Left lung (tissue), 4 donors: ENCODE measurements at regions not wholly inside any gene's neighbourhood (a gene's known extent, or its start where the extent isn't known, plus 50 kb on each side); places are given as distances from the start of the nearest gene placed in this dataset.

Experiments
- ATAC-seq: fragments of 200-7000 bp; cut with Tn5 transposase; one replicate; pipeline ENCODE4 v1.9.1; 2020; ENCODE audit warnings: moderate library complexity
- DNase-seq, 4 donors: peaks; one replicate each; pipeline ENCODE4 v3.0.0-alpha.2; 2013 to 2020
- H3K27ac ChIP-seq, 2 donors: fragments of 200-600 bp; sonication (generic) in 1 of 2; one replicate each; pipeline versions ENCODE4 v1.5.0 to v1.8.0; 2020 to 2021
- H3K27me3 ChIP-seq, 2 donors: fragments of 200-600 bp; sonication (generic) in 1 of 2; one replicate each; pipeline versions ENCODE4 v1.5.0 to v1.8.0; 2020 to 2021
- H3K36me3 ChIP-seq, 2 donors: fragments of 200-600 bp; sonication (generic) in 1 of 2; one replicate each; pipeline versions ENCODE4 v1.5.0 to v1.8.0; 2020 to 2021
- H3K4me1 ChIP-seq, 2 donors: fragments of 200-600 bp; one replicate each; pipeline ENCODE4 v1.8.0; 2021
- H3K4me3 ChIP-seq, 2 donors: fragments of 200-600 bp; sonication (generic) in 1 of 2; one replicate each; pipeline versions ENCODE4 v1.5.0 to v1.8.0; 2020 to 2021; ENCODE audit warnings: mild to moderate bottlenecking in 1 of 2
- H3K9me3 ChIP-seq, 2 donors: fragments of 200-600 bp; sonication (generic) in 1 of 2; one replicate each; pipeline versions ENCODE4 v1.5.0 to v1.8.0; 2020 to 2021
- CTCF ChIP-seq, 2 donors: fragments of 200-600 bp; sonication (generic) in 1 of 2; IDR thresholded peaks; one replicate each; pipeline versions ENCODE4 v1.5.0 to v1.8.0; 2021; ENCODE audit warnings: antibody characterized with exemption in 2 of 2
- intact Hi-C, 2 donors: fragments of 100-400 bp; cut with DNase I; formaldehyde crosslinking; loops; one replicate each; pipeline versions ENCODE4 v1.11.2 to v1.14.2; 2022
- donor health status: DM: no; HTN: yes; CAD: no.
- donor health status: DM: no; HTN: no; CAD: no.

- no peaks in the 10 kb centered on the region for H3K9me3 ChIP-seq
- DNase-seq (no peak), ATAC-seq (no peak)
- no peaks in the 10 kb centered on the region for H3K36me3 ChIP-seq
- no peak for TF ChIP-seq CTCF (IDR thresholded peaks at IDR 0.05)
- intact Hi-C loops, result no loop called here
- H3K4me3 ChIP-seq, result no peak overlapping the region
- no peaks in the 10 kb centered on the region for H3K4me1 ChIP-seq
- H3K27ac ChIP-seq, result no peak overlapping the region
- peaks cover 3 to 20% of the 10 kb centered on the region in 2 donors for H3K27me3 ChIP-seq
Measured at GRCh38 chr14:56885825-56886224, 75.5 kb upstream of the OTX2 start.

GRCh38 chr14:56884617-56885016 is 74.3 kb upstream of the OTX2 start:
- H3K4me3 ChIP-seq, result no peak overlapping the region
- ATAC-seq, result no peak
- H3K27me3 ChIP-seq, result peaks cover 3 to 20% of the 10 kb centered on the region in 2 donors
- no peak for TF ChIP-seq CTCF (IDR thresholded peaks at IDR 0.05)
- intact Hi-C loops, result no loop called here
- H3K27ac ChIP-seq, result no peak overlapping the region
- DNase-seq, result no peak
- no peaks in the 10 kb centered on the region for H3K36me3 ChIP-seq
- H3K9me3 ChIP-seq, result no peaks in the 10 kb centered on the region
- no peaks in the 10 kb centered on the region for H3K4me1 ChIP-seq

- no peak for DNase-seq
- intact Hi-C loops, result no loop called here
- TF ChIP-seq CTCF (IDR thresholded peaks at IDR 0.05), result no peak
- H3K4me3 ChIP-seq, result no peak overlapping the region
- H3K27me3 ChIP-seq, result no peaks in the 10 kb centered on the region
- no peak for ATAC-seq
- no peaks in the 10 kb centered on the region for H3K36me3 ChIP-seq
- no peaks in the 10 kb centered on the region for H3K9me3 ChIP-seq
- H3K27ac ChIP-seq, result no peak overlapping the region
- no peaks in the 10 kb centered on the region for H3K4me1 ChIP-seq
Measured at GRCh38 chr14:56881181-56881580, 70.9 kb upstream of the OTX2 start.

GRCh38 chr14:56878766-56879165 is 68.5 kb upstream of the OTX2 start:
- Histone ChIP-seq H3K27me3 (no peaks in the 10 kb centered on the region), H3K4me3 (no peak overlapping the region), H3K27ac (no peak overlapping the region), H3K36me3 (no peaks in the 10 kb centered on the region), H3K4me1 (no peaks in the 10 kb centered on the region), H3K9me3 (no peaks in the 10 kb centered on the region)
- ATAC-seq (no peak), DNase-seq (no peak)
- intact Hi-C loops, result no loop called here
- no peak for TF ChIP-seq CTCF (IDR thresholded peaks at IDR 0.05)

GRCh38 chr14:56875104-56875675 is 64.9 kb upstream of the OTX2 start:
- DNase-seq (no peak), ATAC-seq (no peak)
- TF ChIP-seq CTCF (IDR thresholded peaks at IDR 0.05), result no peak
- no peaks in the 10 kb centered on the region for H3K36me3 ChIP-seq
- no peaks in the 10 kb centered on the region for H3K27me3 ChIP-seq
- H3K9me3 ChIP-seq, result no peaks in the 10 kb centered on the region
- intact Hi-C loops, result no loop called here
- H3K4me1 ChIP-seq, result no peaks in the 10 kb centered on the region
- no peak overlapping the region for H3K27ac ChIP-seq
- no peak overlapping the region for H3K4me3 ChIP-seq
